ENCODE measurements at regions not wholly inside any gene's neighbourhood (a gene's known extent, or its start where the extent isn't known, plus 50 kb on each side); places are given as distances from the start of the nearest gene placed in this dataset.

GRCh38 chr2:228699400-228699799 lies 517.9 kb upstream of the SPHKAP start:
- peak in 1 of 6 experiments; percentile 21 for TF ChIP-seq CTCF (IDR thresholded peaks at IDR 0.05)
- TF ChIP-seq POLR2A (IDR thresholded peaks at IDR 0.05): no peak
